Karpas-422 (cell line): ENCODE measurements at regions not wholly inside any gene's neighbourhood (a gene's known extent, or its start where the extent isn't known, plus 50 kb on each side); places are given as distances from the start of the nearest gene placed in this dataset.
"Not testable (repeated sequence)": the region's sequence is repeated elsewhere in the genome, so short reads cannot be mapped to it uniquely, and the experiment has no call there.

Source experiments
- DNase-seq: peaks from one replicate; pipeline ENCODE4 v3.0.0-alpha.2; 2015
- H2AFZ ChIP-seq: fragments of 200-600 bp; sonication (generic); 2 replicates; pipeline ENCODE4 v1.6.1; 2014; ENCODE audit warnings: antibody characterized with exemption, low read length, mixed read lengths
- H3K27ac ChIP-seq: fragments of 200-600 bp; sonication (generic); 2 replicates; pipeline ENCODE4 v1.5.1; 2014; ENCODE audit warnings: mild to moderate bottlenecking, low read length, moderate library complexity
- H3K27me3 ChIP-seq: fragments of 200-600 bp; sonication (generic); 2 replicates; pipeline ENCODE4 v1.6.1; 2014; ENCODE audit warnings: low read length, mixed read lengths
- H3K36me3 ChIP-seq: fragments of 200-600 bp; sonication (generic); 2 replicates; pipeline ENCODE4 v1.6.1; 2014; ENCODE audit warnings: low read length, mixed read lengths; ENCODE audit not compliant: insufficient read depth
- H3K4me1 ChIP-seq: fragments of 200-600 bp; sonication (generic); 2 replicates; pipeline ENCODE4 v1.6.1; 2014; ENCODE audit warnings: mild to moderate bottlenecking, low read length, mixed read lengths
- H3K4me2 ChIP-seq: fragments of 200-600 bp; sonication (generic); 2 replicates; pipeline ENCODE4 v1.6.1; 2014; ENCODE audit warnings: low read length, low read depth, mild to moderate bottlenecking; ENCODE audit not compliant: poor library complexity, severe bottlenecking
- H3K4me3 ChIP-seq: fragments of 200-600 bp; sonication (generic); 2 replicates; pipeline ENCODE4 v1.5.1; 2014; ENCODE audit warnings: mild to moderate bottlenecking, antibody characterized with exemption, low read length, mixed read lengths
- H3K79me2 ChIP-seq: fragments of 200-600 bp; sonication (generic); 2 replicates; pipeline ENCODE4 v1.6.1; 2014; ENCODE audit warnings: mild to moderate bottlenecking, low read length, mixed read lengths
- H3K9ac ChIP-seq: fragments of 200-600 bp; sonication (generic); 2 replicates; pipeline ENCODE4 v1.6.0; 2014; ENCODE audit warnings: low read length
- H3K9me2 ChIP-seq: fragments of 200-600 bp; sonication (generic), shearing (Covaris generic); replicated peaks from 2 replicates; pipeline ENCODE4 v1.6.0; 2014; ENCODE audit warnings: mild to moderate bottlenecking, low read length, moderate library complexity; ENCODE audit not compliant: insufficient read depth
- H3K9me3 ChIP-seq: fragments of 300-700, 200-600 bp; sonication (generic); 2 replicates; pipeline ENCODE4 v1.6.1; 2014; ENCODE audit warnings: low read length, mixed read lengths
- H4K20me1 ChIP-seq: fragments of 200-600 bp; sonication (generic); 2 replicates; pipeline ENCODE4 v1.6.1; 2014; ENCODE audit warnings: mild to moderate bottlenecking, antibody characterized with exemption, low read length, low read depth; ENCODE audit not compliant: insufficient read depth

GRCh38 chr13:111586291-111586690, 265.8 kb downstream of the TEX29 start:
- H3K9ac ChIP-seq: no peak overlapping the region
- H2AFZ ChIP-seq: no peak overlapping the region
- H3K4me2 ChIP-seq: no peak overlapping the region
- H3K27ac ChIP-seq: no peak overlapping the region
- no peaks in the 10 kb centered on the region for H3K4me1 ChIP-seq
- H3K9me3 ChIP-seq: no peaks in the 10 kb centered on the region
- H3K4me3 ChIP-seq: no peak overlapping the region
- no peak for DNase-seq
- H4K20me1 ChIP-seq: no peaks in the 10 kb centered on the region
- no peaks in the 10 kb centered on the region; the same call in 1 of the 2 replicates for H3K9me2 ChIP-seq
- H3K36me3 ChIP-seq: no peaks in the 10 kb centered on the region
- H3K27me3 ChIP-seq: no peaks in the 10 kb centered on the region
- no peaks in the 10 kb centered on the region for H3K79me2 ChIP-seq

GRCh38 chr13:111587249-111587648, 266.8 kb downstream of the TEX29 start:
- Histone ChIP-seq H3K27me3 (no peaks in the 10 kb centered on the region), H2AFZ (no peak overlapping the region), H3K27ac (no peak overlapping the region), H4K20me1 (no peaks in the 10 kb centered on the region), H3K9me3 (no peaks in the 10 kb centered on the region), H3K79me2 (no peaks in the 10 kb centered on the region), H3K4me1 (no peaks in the 10 kb centered on the region), H3K9ac (no peak overlapping the region), H3K9me2 (peaks cover under 1% of the 10 kb centered on the region; the same call in 1 of the 2 replicates), H3K4me2 (no peak overlapping the region), H3K4me3 (no peak overlapping the region), H3K36me3 (no peaks in the 10 kb centered on the region)
- no peak for DNase-seq

- H3K27me3 ChIP-seq: no peaks in the 10 kb centered on the region
- no peak overlapping the region for H3K4me3 ChIP-seq
- H3K4me2 ChIP-seq: no peak overlapping the region
- no peak overlapping the region for H3K27ac ChIP-seq
- no peaks in the 10 kb centered on the region for H3K36me3 ChIP-seq
- no peak overlapping the region for H3K9ac ChIP-seq
- H3K4me1 ChIP-seq: no peaks in the 10 kb centered on the region
- no peaks in the 10 kb centered on the region for H3K79me2 ChIP-seq
- no peak overlapping the region for H2AFZ ChIP-seq
- H3K9me2 ChIP-seq: peaks cover 2% of the 10 kb centered on the region; the same call in 1 of the 2 replicates
- no peaks in the 10 kb centered on the region for H3K9me3 ChIP-seq
- no peaks in the 10 kb centered on the region for H4K20me1 ChIP-seq
- no peak for DNase-seq
These were observed 268.9 kb downstream of the TEX29 start for GRCh38 chr13:111589321-111589720.

GRCh38 chr13:111589992-111590391, 269.6 kb downstream of the TEX29 start:
- Histone ChIP-seq H3K4me2 (no peak overlapping the region), H3K9ac (no peak overlapping the region)

GRCh38 chr13:111590796-111591195, 270.4 kb downstream of the TEX29 start:
- Histone ChIP-seq H3K9me2 (peaks cover 2% of the 10 kb centered on the region; the same call in 1 of the 2 replicates), H2AFZ (no peak overlapping the region), H4K20me1 (no peaks in the 10 kb centered on the region), H3K36me3 (no peaks in the 10 kb centered on the region), H3K9me3 (no peaks in the 10 kb centered on the region), H3K4me2 (no peak overlapping the region), H3K4me3 (no peak overlapping the region), H3K27me3 (no peaks in the 10 kb centered on the region), H3K27ac (no peak overlapping the region), H3K79me2 (no peaks in the 10 kb centered on the region), H3K9ac (no peak overlapping the region), H3K4me1 (no peaks in the 10 kb centered on the region)
- no peak for DNase-seq

More at GRCh38 chr13:111589992-111590391, 269.6 kb downstream of the TEX29 start:
- Histone ChIP-seq H3K27ac (no peak overlapping the region), H3K9me2 (peaks cover 2% of the 10 kb centered on the region; the same call in 1 of the 2 replicates), H3K36me3 (no peaks in the 10 kb centered on the region), H3K27me3 (no peaks in the 10 kb centered on the region), H2AFZ (no peak overlapping the region), H3K79me2 (no peaks in the 10 kb centered on the region), H3K4me3 (no peak overlapping the region), H4K20me1 (no peaks in the 10 kb centered on the region), H3K4me1 (no peaks in the 10 kb centered on the region), H3K9me3 (no peaks in the 10 kb centered on the region)
- no peak for DNase-seq

GRCh38 chr13:111593490-111593889, 273.0 kb downstream of the TEX29 start:
- H3K9me3 ChIP-seq, H3K9me2 ChIP-seq, H3K4me2 ChIP-seq, H3K27me3 ChIP-seq, H3K27ac ChIP-seq, H3K9ac ChIP-seq, DNase-seq, H4K20me1 ChIP-seq, H2AFZ ChIP-seq, H3K4me3 ChIP-seq, H3K36me3 ChIP-seq, H3K4me1 ChIP-seq, H3K79me2 ChIP-seq: not testable (repeated sequence)

- H3K9me3 ChIP-seq: no peaks in the 10 kb centered on the region
- H3K4me2 ChIP-seq: no peak overlapping the region
- DNase-seq: no peak
- H3K4me1 ChIP-seq: no peaks in the 10 kb centered on the region
- H3K36me3 ChIP-seq: no peaks in the 10 kb centered on the region
- H4K20me1 ChIP-seq: no peaks in the 10 kb centered on the region
- no peak overlapping the region for H3K27ac ChIP-seq
- no peaks in the 10 kb centered on the region for H3K79me2 ChIP-seq
- no peak overlapping the region for H2AFZ ChIP-seq
- no peak overlapping the region for H3K4me3 ChIP-seq
- no peak overlapping the region for H3K9ac ChIP-seq
- H3K9me2 ChIP-seq: peaks cover 2% of the 10 kb centered on the region; the same call in 1 of the 2 replicates
- no peaks in the 10 kb centered on the region for H3K27me3 ChIP-seq
These were observed 274.2 kb downstream of the TEX29 start for GRCh38 chr13:111594606-111595005.

GRCh38 chr13:111595276-111595675, 274.8 kb downstream of the TEX29 start:
- peaks cover 2% of the 10 kb centered on the region; the same call in 1 of the 2 replicates for H3K9me2 ChIP-seq
- H2AFZ ChIP-seq: no peak overlapping the region
- no peak overlapping the region for H3K4me3 ChIP-seq
- H3K27me3 ChIP-seq: no peaks in the 10 kb centered on the region
- no peak for DNase-seq
- H3K36me3 ChIP-seq: no peaks in the 10 kb centered on the region
- no peak overlapping the region for H3K9ac ChIP-seq
- no peaks in the 10 kb centered on the region for H4K20me1 ChIP-seq
- H3K79me2 ChIP-seq: no peaks in the 10 kb centered on the region
- H3K4me1 ChIP-seq: no peaks in the 10 kb centered on the region
- no peak overlapping the region for H3K27ac ChIP-seq
- no peak overlapping the region for H3K4me2 ChIP-seq
- H3K9me3 ChIP-seq: no peaks in the 10 kb centered on the region

GRCh38 chr13:111595791-111596190, 275.3 kb downstream of the TEX29 start:
- H3K36me3 ChIP-seq: no peaks in the 10 kb centered on the region
- no peak for DNase-seq
- H3K79me2 ChIP-seq: no peaks in the 10 kb centered on the region
- H3K4me1 ChIP-seq: no peaks in the 10 kb centered on the region
- no peaks in the 10 kb centered on the region for H3K27me3 ChIP-seq
- H3K9me3 ChIP-seq: no peaks in the 10 kb centered on the region
- peaks cover 2% of the 10 kb centered on the region; the same call in 1 of the 2 replicates for H3K9me2 ChIP-seq
- no peak overlapping the region for H3K4me3 ChIP-seq
- no peak overlapping the region for H2AFZ ChIP-seq
- H4K20me1 ChIP-seq: no peaks in the 10 kb centered on the region
- no peak overlapping the region for H3K9ac ChIP-seq
- H3K4me2 ChIP-seq: no peak overlapping the region
- H3K27ac ChIP-seq: no peak overlapping the region
